ENCODE measurements at regions not wholly inside any gene's neighbourhood (a gene's known extent, or its start where the extent isn't known, plus 50 kb on each side); places are given as distances from the start of the nearest gene placed in this dataset.
"Not testable (repeated sequence)": the region's sequence is repeated elsewhere in the genome, so short reads cannot be mapped to it uniquely, and the experiment has no call there.

GRCh38 chr21:28877318-28877884 is 115.3 kb downstream of the LTN1 start:
- DNase-seq: no peak

GRCh38 chr21:28875078-28875477 is 117.6 kb downstream of the LTN1 start:
- no peak for DNase-seq

- DNase-seq: no peak
Measured at GRCh38 chr21:28872218-28872617, 120.5 kb downstream of the LTN1 start.

- DNase-seq: no peak
Measured at GRCh38 chr21:28871388-28872010, 121.2 kb downstream of the LTN1 start.

GRCh38 chr21:28867401-28867800 is 125.3 kb downstream of the LTN1 start:
- DNase-seq: no peak

GRCh38 chr21:28865488-28866186 is 127.0 kb downstream of the LTN1 start:
- DNase-seq: no peak

- DNase-seq: no peak
Measured at GRCh38 chr21:28858424-28858823, 134.3 kb downstream of the LTN1 start.

GRCh38 chr21:28857752-28858151 is 134.9 kb downstream of the LTN1 start:
- DNase-seq: no peak

GRCh38 chr21:28856588-28857250 is 136.0 kb downstream of the LTN1 start:
- no peak for DNase-seq

GRCh38 chr21:28852706-28853105 is 140.0 kb downstream of the LTN1 start:
- no peak for DNase-seq

GRCh38 chr21:28851645-28852044 is 141.0 kb downstream of the LTN1 start:
- DNase-seq: no peak

- not testable (repeated sequence) for DNase-seq
Measured at GRCh38 chr21:28839237-28839636, 153.4 kb downstream of the LTN1 start.

GRCh38 chr21:28837426-28837825 is 155.3 kb downstream of the LTN1 start:
- not testable (repeated sequence) for DNase-seq

GRCh38 chr21:28836588-28836987 is 156.1 kb downstream of the LTN1 start:
- DNase-seq: not testable (repeated sequence)

GRCh38 chr21:28834335-28835238 is 158.1 kb downstream of the LTN1 start:
- DNase-seq: no peak

- DNase-seq: no peak
Measured at GRCh38 chr21:28833609-28834008, 159.1 kb downstream of the LTN1 start.

- DNase-seq: no peak
Measured at GRCh38 chr21:28833182-28833581, 159.5 kb downstream of the LTN1 start.

GRCh38 chr21:28832715-28833061 is 160.0 kb downstream of the LTN1 start:
- no peak for DNase-seq

GRCh38 chr21:28832013-28832714 is 160.5 kb downstream of the LTN1 start:
- DNase-seq: no peak

GRCh38 chr21:28828981-28829380 is 163.7 kb downstream of the LTN1 start:
- no peak for DNase-seq

- DNase-seq: no peak
Measured at GRCh38 chr21:28828021-28828420, 164.7 kb downstream of the LTN1 start.

GRCh38 chr21:28827422-28827821 is 165.3 kb downstream of the LTN1 start:
- DNase-seq: no peak

Measured in NCI-H2081 treated with DMSO at 0.1 percent for 48 hours (cell line).